IgD-negative memory B cell (primary cell): ENCODE measurements at regions not wholly inside any gene's neighbourhood (a gene's known extent, or its start where the extent isn't known, plus 50 kb on each side); places are given as distances from the start of the nearest gene placed in this dataset.

Source experiments
- H3K27ac Mint-ChIP-seq, 3 donors: one replicate each; pipeline ENCODE4 v1.8.0; 2020 to 2022; ENCODE audit warnings: mild to moderate bottlenecking in 3 of 3, mixed read lengths in 3 of 3, moderate library complexity in 1 of 3
- H3K27me3 Mint-ChIP-seq: one replicate; pipeline ENCODE4 v1.8.0; 2021; ENCODE audit warnings: mixed read lengths
- H3K36me3 Mint-ChIP-seq: one replicate; pipeline ENCODE4 v1.8.0; 2020; ENCODE audit warnings: mild to moderate bottlenecking, mixed read lengths
- H3K4me1 Mint-ChIP-seq, 3 donors: one replicate each; pipeline ENCODE4 v1.8.0; 2020 to 2022; ENCODE audit warnings: mixed read lengths in 3 of 3, mild to moderate bottlenecking in 1 of 3
- H3K4me3 Mint-ChIP-seq, 4 donors: one replicate each; pipeline ENCODE4 v1.8.0; 2020 to 2022; ENCODE audit warnings: mild to moderate bottlenecking in 4 of 4, mixed read lengths in 4 of 4, moderate library complexity in 3 of 4
- H3K9me3 Mint-ChIP-seq, 3 donors: one replicate each; pipeline ENCODE4 v1.8.0; 2020 to 2021; ENCODE audit warnings: mixed read lengths in 3 of 3, mild to moderate bottlenecking in 1 of 3

- Mint-ChIP-seq H3K4me3 (no peak overlapping the region), H3K27ac (no peak overlapping the region), H3K4me1 (no peaks in the 10 kb centered on the region), H3K9me3 (peaks cover 0 to 3% (median 0%) of the 10 kb centered on the region in 3 donors), H3K36me3 (no peaks in the 10 kb centered on the region), H3K27me3 (no peaks in the 10 kb centered on the region)
Measured at GRCh38 chr14:29494312-29494711, 433.3 kb downstream of the PRKD1 start.

- Mint-ChIP-seq H3K27me3 (no peaks in the 10 kb centered on the region), H3K4me1 (no peaks in the 10 kb centered on the region), H3K4me3 (no peak overlapping the region), H3K36me3 (no peaks in the 10 kb centered on the region), H3K9me3 (peaks cover 0 to 7% (median 0%) of the 10 kb centered on the region in 3 donors), H3K27ac (no peak overlapping the region)
Measured at GRCh38 chr14:29503903-29504302, 423.7 kb downstream of the PRKD1 start.

- Mint-ChIP-seq H3K27ac (no peak overlapping the region), H3K4me1 (no peaks in the 10 kb centered on the region), H3K27me3 (no peaks in the 10 kb centered on the region), H3K36me3 (no peaks in the 10 kb centered on the region), H3K4me3 (no peak overlapping the region), H3K9me3 (peaks cover 0 to 12% (median 2%) of the 10 kb centered on the region in 3 donors)
Measured at GRCh38 chr14:29518335-29518734, 409.3 kb downstream of the PRKD1 start.

- H3K27ac Mint-ChIP-seq, result no peak overlapping the region
- no peaks in the 10 kb centered on the region for H3K4me1 Mint-ChIP-seq
- no peaks in the 10 kb centered on the region for H3K27me3 Mint-ChIP-seq
- peaks cover 0 to 12% (median 2%) of the 10 kb centered on the region in 3 donors for H3K9me3 Mint-ChIP-seq
- no peak overlapping the region for H3K4me3 Mint-ChIP-seq
- H3K36me3 Mint-ChIP-seq, result no peaks in the 10 kb centered on the region
Measured at GRCh38 chr14:29521526-29522137, 406.0 kb downstream of the PRKD1 start.
